ENCODE measurements at regions not wholly inside any gene's neighbourhood (a gene's known extent, or its start where the extent isn't known, plus 50 kb on each side); places are given as distances from the start of the nearest gene placed in this dataset.

GRCh38 chr12:88309546-88309945 lies 167.4 kb downstream of the TMTC3 start:
- H3K4me3 ChIP-seq (ENCODE audit: low read depth, low read length), result no peak overlapping the region
- TF ChIP-seq CTCF (IDR thresholded peaks at IDR 0.05; ENCODE audit: low read depth, low read length, missing control alignments), result no peak
- no peak for DNase-seq (ENCODE audit: low read depth)

- TF ChIP-seq CTCF (IDR thresholded peaks at IDR 0.05; ENCODE audit: low read depth, low read length, missing control alignments), result no peak
- DNase-seq (ENCODE audit: low read depth), result no peak
- no peak overlapping the region for H3K4me3 ChIP-seq (ENCODE audit: low read depth, low read length)
These were observed 168.0 kb downstream of the TMTC3 start for GRCh38 chr12:88310069-88310468.

GRCh38 chr12:88310666-88311065 lies 168.6 kb downstream of the TMTC3 start:
- H3K4me3 ChIP-seq (ENCODE audit: low read depth, low read length), result no peak overlapping the region
- no peak for TF ChIP-seq CTCF (IDR thresholded peaks at IDR 0.05; ENCODE audit: low read depth, low read length, missing control alignments)
- DNase-seq (ENCODE audit: low read depth), result no peak

GRCh38 chr12:88313554-88313953 lies 171.4 kb downstream of the TMTC3 start:
- DNase-seq (ENCODE audit: low read depth), result no peak
- H3K4me3 ChIP-seq (ENCODE audit: low read depth, low read length), result no peak overlapping the region
- no peak for TF ChIP-seq CTCF (IDR thresholded peaks at IDR 0.05; ENCODE audit: low read depth, low read length, missing control alignments)

- no peak for DNase-seq (ENCODE audit: low read depth)
- no peak overlapping the region for H3K4me3 ChIP-seq (ENCODE audit: low read depth, low read length)
- TF ChIP-seq CTCF (IDR thresholded peaks at IDR 0.05; ENCODE audit: low read depth, low read length, missing control alignments), result no peak
These were observed 172.6 kb downstream of the TMTC3 start for GRCh38 chr12:88314706-88315105.

- no peak overlapping the region for H3K4me3 ChIP-seq (ENCODE audit: low read depth, low read length)
- TF ChIP-seq CTCF (IDR thresholded peaks at IDR 0.05; ENCODE audit: low read depth, low read length, missing control alignments), result no peak
- DNase-seq (ENCODE audit: low read depth), result no peak
These were observed 176.6 kb downstream of the TMTC3 start for GRCh38 chr12:88318726-88319125.

- DNase-seq (ENCODE audit: low read depth), result no peak
- H3K4me3 ChIP-seq (ENCODE audit: low read depth, low read length), result no peak overlapping the region
- no peak for TF ChIP-seq CTCF (IDR thresholded peaks at IDR 0.05; ENCODE audit: low read depth, low read length, missing control alignments)
These were observed 183.1 kb downstream of the TMTC3 start for GRCh38 chr12:88325076-88325815.

Measured in GM12864 (cell line).